ENCODE measurements at regions not wholly inside any gene's neighbourhood (a gene's known extent, or its start where the extent isn't known, plus 50 kb on each side); places are given as distances from the start of the nearest gene placed in this dataset.

DNA sequence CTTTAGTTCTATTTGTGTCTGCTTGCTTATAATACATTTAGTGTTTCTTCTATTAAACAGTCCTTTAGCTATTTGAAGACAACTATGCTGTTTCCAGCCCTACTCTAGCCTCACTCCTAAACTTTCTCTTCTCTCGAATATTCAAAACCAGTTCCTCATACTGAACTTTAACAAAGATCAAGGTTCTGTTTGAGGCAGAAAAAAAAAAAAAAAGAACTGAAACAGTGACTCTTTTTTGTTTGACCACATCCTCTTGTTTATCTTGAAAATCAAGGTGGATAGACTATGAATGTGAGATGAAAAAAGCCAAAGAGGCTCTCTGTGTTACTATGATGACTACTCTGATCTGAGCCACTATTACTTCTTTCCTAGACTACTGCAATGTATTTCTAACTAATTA lies 154.3 kb downstream of the ZNF365 start:
- TF ChIP-seq, protein P1, sequence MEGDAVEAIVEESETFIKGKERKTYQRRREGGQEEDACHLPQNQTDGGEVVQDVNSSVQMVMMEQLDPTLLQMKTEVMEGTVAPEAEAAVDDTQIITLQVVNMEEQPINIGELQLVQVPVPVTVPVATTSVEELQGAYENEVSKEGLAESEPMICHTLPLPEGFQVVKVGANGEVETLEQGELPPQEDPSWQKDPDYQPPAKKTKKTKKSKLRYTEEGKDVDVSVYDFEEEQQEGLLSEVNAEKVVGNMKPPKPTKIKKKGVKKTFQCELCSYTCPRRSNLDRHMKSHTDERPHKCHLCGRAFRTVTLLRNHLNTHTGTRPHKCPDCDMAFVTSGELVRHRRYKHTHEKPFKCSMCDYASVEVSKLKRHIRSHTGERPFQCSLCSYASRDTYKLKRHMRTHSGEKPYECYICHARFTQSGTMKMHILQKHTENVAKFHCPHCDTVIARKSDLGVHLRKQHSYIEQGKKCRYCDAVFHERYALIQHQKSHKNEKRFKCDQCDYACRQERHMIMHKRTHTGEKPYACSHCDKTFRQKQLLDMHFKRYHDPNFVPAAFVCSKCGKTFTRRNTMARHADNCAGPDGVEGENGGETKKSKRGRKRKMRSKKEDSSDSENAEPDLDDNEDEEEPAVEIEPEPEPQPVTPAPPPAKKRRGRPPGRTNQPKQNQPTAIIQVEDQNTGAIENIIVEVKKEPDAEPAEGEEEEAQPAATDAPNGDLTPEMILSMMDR (IDR thresholded peaks at IDR 0.05 in 8 of 11, conservative IDR thresholded peaks at IDR 0.05 in 3 of 11), result no peak
- TF ChIP-seq POLR2A (IDR thresholded peaks at IDR 0.05), result no peak

Measured in spleen (tissue), 7 donors.